KBM-7 (cell line): ENCODE measurements at regions not wholly inside any gene's neighbourhood (a gene's known extent, or its start where the extent isn't known, plus 50 kb on each side); places are given as distances from the start of the nearest gene placed in this dataset.
"Not testable (repeated sequence)": the region's sequence is repeated elsewhere in the genome, so short reads cannot be mapped to it uniquely, and the experiment has no call there.

Experiments used
- DNase-seq: peaks from one replicate; pipeline ENCODE4 v3.0.0-alpha.2; 2015
- in situ Hi-C: fragments of 300-500 bp; cut with MboI; formaldehyde crosslinking; loops from 2 replicates; pipeline ENCODE4 v1.14.3; 2020; ENCODE audit warnings: low sequenced_read_pairs, low pct_unique_long_range_greater_than_20kb, mixed read lengths

DNA sequence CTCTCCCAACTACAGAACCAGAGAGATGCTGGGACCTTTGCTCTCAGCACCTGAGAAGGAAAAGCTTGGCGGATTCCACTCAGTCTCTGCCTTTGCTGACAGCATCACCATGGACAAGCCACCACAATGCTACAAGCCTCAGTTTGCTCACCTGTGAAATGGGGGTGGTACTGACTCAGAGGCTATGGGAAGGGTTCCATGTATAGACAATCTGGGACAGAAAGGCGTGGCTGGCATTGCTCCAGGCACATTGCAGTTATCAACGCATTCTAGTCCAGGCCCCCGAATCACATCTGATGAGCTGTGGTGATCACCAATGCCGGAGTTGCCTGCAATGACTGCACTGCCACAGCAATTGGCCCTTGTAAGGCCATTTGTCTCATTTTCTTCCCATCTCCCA is 72.6 kb downstream of the ISX start:
- in situ Hi-C loops: no loop called here
- DNase-seq: no peak

GRCh38 chr22:35140879-35141745 is 75.2 kb downstream of the ISX start:
- no peak for DNase-seq
- in situ Hi-C loops: no loop called here

DNA sequence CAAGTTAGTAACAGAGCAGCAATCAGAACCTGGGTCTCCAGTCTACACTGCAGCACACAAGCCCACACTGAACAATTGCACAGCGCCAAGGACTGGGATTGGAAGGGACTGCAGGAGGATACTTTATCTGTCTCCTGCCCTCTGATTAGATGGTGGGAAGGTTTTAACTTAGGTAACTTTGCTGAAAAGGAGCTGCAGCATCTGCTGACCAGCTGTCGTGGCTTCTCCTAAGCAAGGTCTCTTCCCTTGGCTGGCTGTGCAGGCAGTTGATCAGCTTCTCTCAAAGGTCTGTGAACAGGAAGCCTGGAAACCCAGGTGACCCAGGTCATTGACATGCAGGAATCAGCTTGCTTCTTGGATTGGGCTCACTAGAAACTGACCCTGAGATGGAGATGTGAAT is 82.4 kb downstream of the ISX start:
- in situ Hi-C loops: no loop called here
- no peak for DNase-seq

DNA sequence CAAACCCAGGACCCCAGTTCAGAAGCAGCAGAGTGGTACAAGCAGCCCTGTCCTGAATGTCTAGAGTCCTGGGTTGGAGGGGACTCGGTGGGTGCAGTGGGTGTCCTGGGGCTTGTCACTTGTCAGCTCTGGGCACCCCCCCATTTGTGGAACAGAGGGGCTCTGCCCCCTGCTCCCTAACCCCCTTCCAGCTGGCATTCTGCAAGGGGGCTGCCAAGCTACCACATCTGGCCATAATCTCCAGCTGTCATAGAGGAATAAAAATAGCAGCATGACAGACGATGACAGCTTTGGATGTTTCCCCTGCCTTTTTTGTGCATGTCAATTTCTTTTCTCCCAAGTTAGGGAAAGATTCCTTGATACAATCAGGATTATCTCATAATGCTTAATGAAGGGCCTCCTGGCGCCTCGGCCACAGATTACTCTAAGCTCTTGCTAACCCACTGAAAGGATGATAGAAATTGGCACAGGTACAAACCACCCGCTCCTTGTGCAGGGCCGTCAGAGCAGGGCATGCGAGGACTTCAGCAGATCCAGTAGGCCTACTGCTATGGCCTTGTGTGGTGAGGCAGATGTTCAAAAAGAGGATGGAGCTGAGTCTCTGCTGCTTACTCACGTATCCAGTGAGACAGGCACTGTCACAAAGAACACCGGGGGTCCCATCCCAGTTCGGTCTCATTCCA is 83.0 kb downstream of the ISX start:
- in situ Hi-C loops: no loop called here
- no peak for DNase-seq

DNA sequence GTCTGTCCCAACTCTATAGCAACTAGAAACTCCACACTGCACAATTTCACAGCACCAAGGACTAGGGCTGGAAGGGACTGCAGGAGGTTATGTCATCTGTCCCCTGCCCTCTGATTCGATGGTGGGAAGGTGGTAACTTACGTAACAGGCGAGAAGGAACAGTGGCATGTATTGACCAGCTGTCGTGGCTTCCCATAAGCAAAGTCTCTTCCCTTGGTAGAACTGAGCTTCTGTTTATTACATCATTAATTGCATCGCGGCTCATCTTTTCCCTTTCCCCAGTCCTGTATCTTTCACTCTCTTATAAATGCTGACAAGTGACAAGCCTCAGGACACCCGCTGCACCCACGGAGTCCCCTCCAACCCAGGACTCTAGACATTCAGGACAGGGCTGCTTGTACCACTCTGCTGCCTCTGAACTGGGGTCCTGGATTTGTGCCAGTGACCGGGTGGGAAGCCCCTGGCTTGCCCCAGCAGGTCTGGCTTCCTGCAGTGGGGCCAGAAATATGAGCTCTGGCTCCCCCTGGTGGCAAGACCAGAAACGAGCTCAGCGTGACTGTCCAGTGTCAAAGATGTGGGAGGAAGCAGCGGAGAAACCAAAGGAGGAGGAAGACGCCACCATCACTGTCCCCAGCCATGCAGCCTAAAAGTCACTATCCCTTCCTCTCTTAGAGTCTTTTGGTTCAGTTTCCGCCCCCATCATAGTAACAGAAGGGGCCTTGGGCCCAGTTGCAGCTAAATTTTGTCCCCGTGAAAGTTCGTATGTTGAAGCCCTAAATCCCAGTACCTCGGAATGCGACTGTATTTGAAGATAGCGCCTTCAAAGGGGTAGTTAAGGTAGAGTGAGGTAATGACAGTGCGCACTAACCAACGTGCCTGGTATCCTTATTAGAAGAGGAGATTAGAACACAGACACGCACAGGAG is 84.5 kb downstream of the ISX start:
- peak; percentile 86 for DNase-seq
- in situ Hi-C loops: no loop called here

DNA sequence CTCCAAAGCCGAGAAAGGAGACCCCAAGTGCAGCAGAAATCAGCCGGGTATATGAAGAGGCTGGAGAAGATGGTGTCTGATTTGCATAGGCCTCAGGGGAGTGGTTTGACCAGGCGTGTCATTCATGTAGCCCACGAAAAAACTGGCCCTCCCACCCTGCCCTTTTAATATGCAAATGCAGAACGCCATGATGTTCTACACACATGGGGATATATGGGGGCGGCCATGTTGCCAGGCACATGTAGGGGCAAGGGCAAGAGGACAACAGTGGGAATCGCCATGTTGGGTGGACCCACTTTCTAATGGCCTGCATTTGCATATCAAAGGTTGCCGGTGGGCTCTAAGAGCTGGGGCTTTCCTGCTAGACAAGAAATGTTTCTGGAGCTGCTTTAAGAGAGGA is 86.4 kb downstream of the ISX start:
- DNase-seq: no peak
- in situ Hi-C loops: no loop called here

GRCh38 chr22:35154937-35155387 is 89.0 kb downstream of the ISX start:
- DNase-seq: peak; percentile 54
- in situ Hi-C loops: no loop called here

- in situ Hi-C loops: no loop called here
- peak; percentile 29 for DNase-seq
Observed at GRCh38 chr22:35155403-35156025, 89.6 kb downstream of the ISX start.

GRCh38 chr22:35156945-35157344 is 91.0 kb downstream of the ISX start:
- DNase-seq: no peak
- in situ Hi-C loops: no loop called here

- in situ Hi-C loops: no loop called here
- DNase-seq: no peak
Observed at GRCh38 chr22:35158336-35158735, 92.4 kb downstream of the ISX start.

- no peak for DNase-seq
- in situ Hi-C loops: no loop called here
Observed at GRCh38 chr22:35159343-35159742, 93.4 kb downstream of the ISX start.

DNA sequence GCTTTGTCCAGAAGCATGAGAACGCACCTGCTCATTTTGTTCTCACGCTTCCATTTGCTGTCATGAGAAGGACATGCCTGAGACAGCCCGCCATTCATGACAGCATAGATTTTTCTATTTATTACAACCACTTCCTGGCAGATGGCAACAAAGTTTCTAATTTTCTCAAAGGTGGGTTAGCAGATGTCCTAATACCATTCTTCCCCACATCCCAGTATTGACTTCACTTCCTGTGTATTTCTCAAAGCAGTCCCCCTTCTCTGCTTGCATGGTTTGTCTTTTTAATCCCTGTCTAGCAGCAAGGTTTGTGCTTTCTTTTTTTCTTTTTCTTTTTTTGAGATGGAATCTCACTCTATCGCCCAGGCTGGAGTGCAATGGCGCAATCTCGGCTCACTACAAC is 94.3 kb downstream of the ISX start:
- in situ Hi-C loops: no loop called here
- DNase-seq: peak; percentile 5

DNA sequence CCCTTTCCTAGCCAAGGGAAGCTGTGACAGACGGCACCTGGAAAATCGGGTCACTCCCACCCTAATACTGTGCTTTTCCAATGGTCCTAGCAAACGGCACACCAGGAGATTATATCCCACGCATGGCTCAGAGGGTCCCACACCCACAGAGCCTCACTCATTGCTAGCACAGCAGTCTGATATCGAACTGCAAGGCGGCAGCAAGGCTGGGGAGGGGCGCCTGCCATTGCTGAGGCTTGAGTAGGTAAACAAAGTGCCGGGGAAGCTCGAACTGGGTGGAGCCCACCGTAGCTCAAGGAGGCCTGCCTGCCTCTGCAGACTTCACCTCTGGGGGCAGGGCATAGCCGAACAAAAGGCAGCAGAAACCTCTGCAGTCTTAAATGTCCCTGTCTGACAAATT is 91.4 kb upstream of the HMGXB4 start:
- DNase-seq, in situ Hi-C loops: not testable (repeated sequence)

DNA sequence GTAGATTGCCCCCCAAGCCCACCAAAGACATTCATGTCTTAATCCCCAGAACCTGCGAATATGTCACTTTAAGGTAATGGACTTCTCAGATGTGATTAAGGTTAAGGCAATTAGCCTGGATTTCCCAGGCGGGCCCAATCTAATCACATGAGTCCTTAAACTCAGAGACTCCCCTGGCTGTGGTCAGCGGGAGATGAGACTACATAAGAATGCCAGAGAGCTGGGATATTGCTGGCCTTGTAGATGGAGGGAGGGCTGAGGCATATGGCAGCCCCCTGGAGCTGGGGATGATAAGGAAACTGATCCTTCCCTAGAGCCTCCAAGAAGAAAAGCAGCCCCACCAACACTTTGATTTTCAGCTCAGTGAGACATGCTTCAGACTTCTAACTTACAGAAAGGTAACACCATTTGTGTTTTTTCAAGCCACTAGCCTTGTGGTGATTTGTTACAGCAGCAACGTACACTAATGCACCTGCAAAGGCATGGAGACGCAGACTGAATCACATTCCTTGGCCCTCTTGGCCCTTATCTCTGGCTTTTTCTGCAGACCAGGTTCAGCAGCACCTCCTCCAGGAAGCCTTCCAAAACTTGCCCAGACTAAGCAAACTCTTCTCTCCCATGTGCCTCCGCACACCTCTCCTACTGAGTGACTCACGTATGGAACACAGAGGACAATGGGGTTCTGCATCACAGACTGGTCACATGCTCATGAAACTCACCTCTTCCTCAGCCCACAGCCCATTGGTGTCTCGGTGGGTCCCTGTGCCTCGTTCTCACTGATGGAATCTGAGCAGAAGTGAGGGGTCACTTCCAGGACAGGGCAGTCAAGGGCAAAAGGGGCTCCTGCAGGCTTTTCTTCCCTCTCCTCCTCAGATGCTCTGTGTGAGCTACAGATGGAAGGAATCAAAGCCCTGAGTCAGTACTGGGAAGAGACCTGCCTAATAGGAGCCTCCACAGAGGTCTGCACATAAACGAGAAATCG is 86.3 kb upstream of the HMGXB4 start:
- no peak for DNase-seq
- in situ Hi-C loops: no loop called here

GRCh38 chr22:35172442-35172841 is 84.9 kb upstream of the HMGXB4 start:
- in situ Hi-C loops: no loop called here
- no peak for DNase-seq

GRCh38 chr22:35173655-35174054 is 83.6 kb upstream of the HMGXB4 start:
- no peak for DNase-seq
- in situ Hi-C loops: no loop called here

- in situ Hi-C loops: no loop called here
- DNase-seq: no peak
Observed at GRCh38 chr22:35174401-35175038, 82.8 kb upstream of the HMGXB4 start.

DNA sequence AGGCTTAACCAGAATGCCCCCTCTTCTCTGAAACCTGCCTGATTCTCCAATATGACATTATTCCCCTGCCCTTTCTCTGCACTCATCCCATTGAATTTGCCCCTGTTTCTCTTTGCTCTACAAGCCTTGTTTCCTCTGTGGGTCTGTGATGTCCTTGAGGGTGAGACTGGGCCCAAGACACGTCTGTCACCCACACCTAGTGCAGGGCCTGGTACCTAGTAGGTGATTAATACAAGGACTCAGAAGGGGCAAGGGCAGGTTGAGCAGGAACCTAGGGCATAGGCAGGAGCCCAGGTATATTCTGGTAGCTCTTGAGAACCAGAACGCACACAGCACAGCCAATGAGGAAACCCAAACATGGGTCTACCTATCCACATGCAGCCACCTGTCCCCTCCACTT is 81.9 kb upstream of the HMGXB4 start:
- DNase-seq: no peak
- in situ Hi-C loops: no loop called here
